Lung (tissue), 11 donors: ENCODE measurements at regions not wholly inside any gene's neighbourhood (a gene's known extent, or its start where the extent isn't known, plus 50 kb on each side); places are given as distances from the start of the nearest gene placed in this dataset.

Experiments
- ATAC-seq: fragments of 200-7000 bp; cut with Tn5 transposase; one replicate; pipeline ENCODE4 v1.9.1; 2020; ENCODE audit warnings: moderate number of reproducible peaks; ENCODE audit not compliant: insufficient read depth, low FRiP score
- DNase-seq, 3 donors: peaks; one replicate each; pipeline ENCODE4 v3.0.0-alpha.2; 2013 to 2017
- H3K27ac ChIP-seq, 2 donors: one replicate each; pipeline ENCODE4 v1.5.1; 2013; ENCODE audit warnings: mild to moderate bottlenecking in 2 of 2, moderate library complexity in 2 of 2, control low read depth in 1 of 2, inconsistent platforms in 1 of 2, low read depth in 1 of 2, low read length in 1 of 2
- H3K27me3 ChIP-seq, 3 donors: one replicate each; pipeline ENCODE4 v1.5.1; 2013; ENCODE audit warnings: low read length in 2 of 3; ENCODE audit not compliant: control insufficient read depth in 3 of 3, insufficient read depth in 3 of 3
- H3K36me3 ChIP-seq, 4 donors: one replicate each; pipeline ENCODE4 v1.5.1; 2013; ENCODE audit warnings: low read length in 4 of 4, mild to moderate bottlenecking in 1 of 4, moderate library complexity in 1 of 4; ENCODE audit not compliant: control insufficient read depth in 4 of 4, insufficient read depth in 4 of 4
- H3K4me1 ChIP-seq, 5 donors: one replicate each; pipeline ENCODE4 v1.5.1; 2013; ENCODE audit warnings: low read length in 5 of 5, mild to moderate bottlenecking in 2 of 5, moderate library complexity in 1 of 5; ENCODE audit not compliant: control insufficient read depth in 5 of 5, insufficient read depth in 5 of 5
- H3K4me3 ChIP-seq: one replicate; pipeline ENCODE4 v1.5.1; 2013; ENCODE audit warnings: mild to moderate bottlenecking, control low read depth, moderate library complexity
- H3K9ac ChIP-seq, 2 donors: one replicate each; pipeline ENCODE4 v1.5.1; 2013; ENCODE audit warnings: low read length in 2 of 2, control low read depth in 1 of 2; ENCODE audit not compliant: insufficient read depth in 1 of 2
- H3K9me3 ChIP-seq, 4 donors: one replicate each; pipeline ENCODE4 v1.5.1; 2013; ENCODE audit warnings: low read length in 3 of 4, mild to moderate bottlenecking in 1 of 4, moderate library complexity in 1 of 4; ENCODE audit not compliant: control insufficient read depth in 4 of 4, insufficient read depth in 3 of 4
- WGBS, 2 donors: extraction: QIAGEN DNeasy Blood & Tissue Kit; methylation state at CpG; one replicate each; pipeline ENCODE4 v1.1.7; 2013; 5-methylcytosine and 5-hydroxymethylcytosine counted together
- TF ChIP-seq, protein P1 (sequence below): IDR thresholded peaks from 2 replicates; pipeline ENCODE4 v1.5.1; 2012; ENCODE audit warnings: mild to moderate bottlenecking; ENCODE audit errors: control extremely low read depth, extremely low read depth
- donor health status: control.
- donor health status: control.
- donor health status: Bipolar disorder and iron deficiency.
- donor health status: healthy.
- donor health status: DM: yes; HTN: yes; CAD: no.

DNA sequence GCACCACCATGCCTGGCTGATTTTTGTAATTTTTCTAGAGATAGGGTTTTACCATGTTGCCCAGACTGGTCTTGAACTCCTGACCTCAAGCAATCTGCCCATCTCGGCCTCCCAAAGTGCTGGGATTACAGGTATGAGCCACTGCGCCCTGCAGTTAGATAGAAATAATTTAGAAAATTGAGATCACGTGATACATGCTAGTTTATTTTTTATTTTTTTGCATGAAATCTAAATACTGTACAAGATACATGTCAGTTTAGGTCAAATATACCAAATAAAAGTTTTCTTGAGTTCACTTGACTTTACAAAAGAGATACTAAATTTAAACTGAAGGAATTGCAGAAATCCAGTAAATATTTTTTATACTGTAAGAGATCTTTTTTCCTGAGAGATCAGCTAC lies 304.2 kb downstream of the YTHDC2 start:
- no peaks in the 10 kb centered on the region for H3K9me3 ChIP-seq
- WGBS, 2 donors = 88 to 89% methylated on average over 3 of the region's 3 CpGs
- no peak overlapping the region for H3K4me3 ChIP-seq
- no peak overlapping the region for H3K27ac ChIP-seq
- no peaks in the 10 kb centered on the region for H3K4me1 ChIP-seq
- H3K9ac ChIP-seq = no peak overlapping the region
- no peaks in the 10 kb centered on the region for H3K36me3 ChIP-seq
- DNase-seq = no peak
- no peak for ATAC-seq
- TF ChIP-seq, protein P1, sequence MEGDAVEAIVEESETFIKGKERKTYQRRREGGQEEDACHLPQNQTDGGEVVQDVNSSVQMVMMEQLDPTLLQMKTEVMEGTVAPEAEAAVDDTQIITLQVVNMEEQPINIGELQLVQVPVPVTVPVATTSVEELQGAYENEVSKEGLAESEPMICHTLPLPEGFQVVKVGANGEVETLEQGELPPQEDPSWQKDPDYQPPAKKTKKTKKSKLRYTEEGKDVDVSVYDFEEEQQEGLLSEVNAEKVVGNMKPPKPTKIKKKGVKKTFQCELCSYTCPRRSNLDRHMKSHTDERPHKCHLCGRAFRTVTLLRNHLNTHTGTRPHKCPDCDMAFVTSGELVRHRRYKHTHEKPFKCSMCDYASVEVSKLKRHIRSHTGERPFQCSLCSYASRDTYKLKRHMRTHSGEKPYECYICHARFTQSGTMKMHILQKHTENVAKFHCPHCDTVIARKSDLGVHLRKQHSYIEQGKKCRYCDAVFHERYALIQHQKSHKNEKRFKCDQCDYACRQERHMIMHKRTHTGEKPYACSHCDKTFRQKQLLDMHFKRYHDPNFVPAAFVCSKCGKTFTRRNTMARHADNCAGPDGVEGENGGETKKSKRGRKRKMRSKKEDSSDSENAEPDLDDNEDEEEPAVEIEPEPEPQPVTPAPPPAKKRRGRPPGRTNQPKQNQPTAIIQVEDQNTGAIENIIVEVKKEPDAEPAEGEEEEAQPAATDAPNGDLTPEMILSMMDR = no peak
- H3K27me3 ChIP-seq = no peaks in the 10 kb centered on the region

DNA sequence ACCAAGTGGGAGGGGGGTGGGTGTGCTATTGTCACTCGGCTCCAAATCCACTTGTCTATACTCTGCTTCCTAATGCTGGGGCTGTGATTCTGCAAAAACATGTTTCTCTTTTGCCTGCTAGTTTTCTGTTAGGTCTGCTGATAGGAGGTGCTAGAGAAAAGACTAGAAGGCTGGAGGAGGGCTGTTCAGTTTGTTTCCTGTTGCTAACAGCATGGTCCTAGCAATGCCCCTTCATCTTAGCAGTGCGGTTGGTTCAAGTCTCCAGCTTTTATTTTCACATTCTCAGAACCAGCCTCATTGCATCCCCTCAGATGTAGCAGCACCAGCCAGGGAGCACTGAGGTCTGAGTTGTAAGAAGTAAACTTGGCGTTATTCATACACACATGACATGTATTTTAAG lies 310.2 kb downstream of the YTHDC2 start:
- Histone ChIP-seq H3K27me3 (no peaks in the 10 kb centered on the region), H3K27ac (no peak overlapping the region), H3K9me3 (peaks cover 0 to 3% (median 1%) of the 10 kb centered on the region in 4 donors), H3K9ac (no peak overlapping the region), H3K4me1 (peaks cover 0 to 4% (median 0%) of the 10 kb centered on the region in 5 donors), H3K36me3 (no peaks in the 10 kb centered on the region), H3K4me3 (no peak overlapping the region)
- DNase-seq = peak in 2 of 3 donors; percentile 56 to 60
- 52 to 67% methylated on average over 3 of the region's 3 CpGs for WGBS, 2 donors
- TF ChIP-seq, protein P1 = no peak
- ATAC-seq = no peak

GRCh38 chr5:113824307-113824706 lies 310.8 kb downstream of the YTHDC2 start:
- H3K36me3 ChIP-seq = no peaks in the 10 kb centered on the region
- ATAC-seq (no peak), DNase-seq (no peak)
- peaks cover 0 to 4% (median 0%) of the 10 kb centered on the region in 5 donors for H3K4me1 ChIP-seq
- no peak overlapping the region for H3K4me3 ChIP-seq
- H3K27ac ChIP-seq = no peak overlapping the region
- no peaks in the 10 kb centered on the region for H3K27me3 ChIP-seq
- 60 to 63% methylated on average over 2 of the region's 2 CpGs for WGBS, 2 donors
- H3K9ac ChIP-seq = no peak overlapping the region
- TF ChIP-seq, protein P1 = no peak
- H3K9me3 ChIP-seq = peaks cover 0 to 3% (median 1%) of the 10 kb centered on the region in 4 donors

DNA sequence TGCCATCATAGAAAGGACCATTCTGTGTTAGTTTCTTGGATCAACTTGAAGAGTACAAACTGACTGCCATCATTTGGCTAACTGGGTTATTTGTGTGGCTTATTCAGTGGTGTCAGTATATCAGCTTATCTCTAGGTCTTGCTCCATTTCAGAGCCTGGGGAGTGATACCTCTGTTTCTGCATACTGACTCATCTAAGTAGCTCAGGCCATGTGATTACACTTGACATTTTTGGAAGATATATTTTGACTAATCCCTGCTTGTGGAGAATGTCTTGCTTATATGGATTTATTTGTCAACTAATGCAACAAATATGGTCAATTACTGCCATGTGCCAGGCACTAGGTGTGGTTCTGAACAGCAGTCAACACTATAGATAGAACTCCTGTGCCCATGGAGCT lies 311.7 kb downstream of the YTHDC2 start:
- H3K27me3 ChIP-seq = no peaks in the 10 kb centered on the region
- H3K9me3 ChIP-seq = peaks cover 0 to 3% (median 1%) of the 10 kb centered on the region in 4 donors
- no peak overlapping the region for H3K9ac ChIP-seq
- TF ChIP-seq, protein P1 = no peak
- peaks cover 0 to 4% (median 0%) of the 10 kb centered on the region in 5 donors for H3K4me1 ChIP-seq
- DNase-seq (no peak), ATAC-seq (no peak)
- H3K36me3 ChIP-seq = no peaks in the 10 kb centered on the region
- H3K27ac ChIP-seq = no peak overlapping the region
- no peak overlapping the region for H3K4me3 ChIP-seq
